ENCODE measurements at regions not wholly inside any gene's neighbourhood (a gene's known extent, or its start where the extent isn't known, plus 50 kb on each side); places are given as distances from the start of the nearest gene placed in this dataset.

DNA sequence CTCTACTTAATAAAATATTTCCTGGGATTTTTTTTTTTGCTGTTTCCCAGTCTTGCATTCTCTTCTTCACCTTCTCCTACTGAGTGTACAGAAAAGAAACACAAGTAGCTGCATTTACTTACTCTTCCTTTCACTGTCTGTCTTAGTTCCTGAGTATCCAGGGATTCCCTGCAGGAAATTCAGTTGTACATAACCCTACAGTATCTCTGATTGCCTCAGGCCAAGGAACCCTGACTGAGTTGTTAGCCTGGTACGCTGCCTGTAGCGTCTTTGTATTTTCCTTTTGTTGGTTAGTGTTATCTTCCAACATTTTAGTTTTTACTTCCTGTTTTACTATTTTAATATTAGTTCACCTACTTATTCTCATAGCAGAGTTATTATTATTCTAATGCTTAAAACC lies 142.5 kb upstream of the ROBO1 start:
- TF ChIP-seq, protein P1, sequence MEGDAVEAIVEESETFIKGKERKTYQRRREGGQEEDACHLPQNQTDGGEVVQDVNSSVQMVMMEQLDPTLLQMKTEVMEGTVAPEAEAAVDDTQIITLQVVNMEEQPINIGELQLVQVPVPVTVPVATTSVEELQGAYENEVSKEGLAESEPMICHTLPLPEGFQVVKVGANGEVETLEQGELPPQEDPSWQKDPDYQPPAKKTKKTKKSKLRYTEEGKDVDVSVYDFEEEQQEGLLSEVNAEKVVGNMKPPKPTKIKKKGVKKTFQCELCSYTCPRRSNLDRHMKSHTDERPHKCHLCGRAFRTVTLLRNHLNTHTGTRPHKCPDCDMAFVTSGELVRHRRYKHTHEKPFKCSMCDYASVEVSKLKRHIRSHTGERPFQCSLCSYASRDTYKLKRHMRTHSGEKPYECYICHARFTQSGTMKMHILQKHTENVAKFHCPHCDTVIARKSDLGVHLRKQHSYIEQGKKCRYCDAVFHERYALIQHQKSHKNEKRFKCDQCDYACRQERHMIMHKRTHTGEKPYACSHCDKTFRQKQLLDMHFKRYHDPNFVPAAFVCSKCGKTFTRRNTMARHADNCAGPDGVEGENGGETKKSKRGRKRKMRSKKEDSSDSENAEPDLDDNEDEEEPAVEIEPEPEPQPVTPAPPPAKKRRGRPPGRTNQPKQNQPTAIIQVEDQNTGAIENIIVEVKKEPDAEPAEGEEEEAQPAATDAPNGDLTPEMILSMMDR (conservative IDR thresholded peaks at IDR 0.05; ENCODE audit: low read length): no peak
- TF ChIP-seq EZH2phosphoT487 (IDR thresholded peaks at IDR 0.05; ENCODE audit: borderline replicate concordance, low read depth, low read length): no peak
